A673 (cell line): ENCODE measurements at regions not wholly inside any gene's neighbourhood (a gene's known extent, or its start where the extent isn't known, plus 50 kb on each side); places are given as distances from the start of the nearest gene placed in this dataset.

ENCODE experiments used
- CTCF ChIP-seq: fragments of 300-800, 200-600 bp; sonication (generic); conservative IDR thresholded peaks from 2 replicates; pipeline ENCODE4 v1.5.1; 2017; ENCODE audit warnings: low read depth, mild to moderate bottlenecking, antibody characterized with exemption, low read length, moderate library complexity, mixed read lengths
- EZH2 ChIP-seq: fragments of 200-600 bp; sonication (generic); IDR thresholded peaks from 2 replicates; pipeline ENCODE4 v1.6.1; 2017; ENCODE audit warnings: borderline replicate concordance, low read depth, mild to moderate bottlenecking, mixed read lengths, antibody characterized with exemption, low read length; ENCODE audit not compliant: poor library complexity, severe bottlenecking

- TF ChIP-seq CTCF (no peak), EZH2 (no peak)
Measured at GRCh38 chr6:159342146-159342545, 172.9 kb downstream of the FNDC1 start.
